ENCODE measurements at regions not wholly inside any gene's neighbourhood (a gene's known extent, or its start where the extent isn't known, plus 50 kb on each side); places are given as distances from the start of the nearest gene placed in this dataset.

DNA sequence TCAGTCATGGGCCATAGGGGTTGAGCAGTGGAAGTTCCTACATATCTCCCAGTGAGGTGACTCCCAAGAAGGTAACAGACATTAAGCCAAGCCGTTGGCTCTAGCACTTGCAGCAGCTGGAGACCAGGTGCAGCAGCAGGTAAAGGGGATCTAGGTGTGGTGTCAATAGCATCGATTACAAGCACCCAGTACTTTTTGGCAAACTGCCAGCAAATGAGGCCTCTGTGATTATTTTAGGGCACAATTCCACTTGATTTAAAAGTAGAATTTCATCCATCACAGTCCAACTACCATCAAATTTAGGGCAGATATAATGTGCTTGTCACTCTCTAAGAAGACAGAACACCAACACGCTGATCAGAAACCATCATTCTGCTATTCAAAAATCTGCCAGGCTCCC, 224.1 kb upstream of the EGLN3 start:
- H3K36me3 ChIP-seq (ENCODE audit: control insufficient read depth in 4 of 4, insufficient read depth in 4 of 4, low read length in 3 of 4): no peaks in the 10 kb centered on the region
- no peak overlapping the region for H3K27ac ChIP-seq (ENCODE audit: insufficient read depth in 1 of 2, low read depth in 1 of 2, low read length in 2 of 2, poor library complexity in 1 of 2, severe bottlenecking in 2 of 2)
- peaks cover 0 to 7% (median 0%) of the 10 kb centered on the region in 5 experiments for H3K27me3 ChIP-seq (replicated peaks in 2 of 5; ENCODE audit: control insufficient read depth in 4 of 5, insufficient read depth in 5 of 5, low read length in 4 of 5)
- peaks cover 0 to 13% (median 8%) of the 10 kb centered on the region in 4 experiments for H3K4me1 ChIP-seq (ENCODE audit: control extremely low read depth in 1 of 4, control insufficient read depth in 4 of 4, insufficient read depth in 4 of 4, low read length in 3 of 4)
- ChIA-PET CTCF (no interaction called here), POLR2A (no interaction called here)
- no peak overlapping the region for H3K4me3 ChIP-seq (ENCODE audit: control insufficient read depth in 1 of 7, extremely low read depth in 1 of 7, insufficient read depth in 4 of 7, low read depth in 2 of 7, low read length in 6 of 7)
- no peak for DNase-seq
- H3K9me3 ChIP-seq (ENCODE audit: control extremely low read depth in 1 of 5, control insufficient read depth in 4 of 5, insufficient read depth in 2 of 5, low read depth in 1 of 5, low read length in 4 of 5): no peaks in the 10 kb centered on the region
- 95% methylated on average over 2 of the region's 3 CpGs for WGBS (ENCODE audit: insufficient coverage)

- no peaks in the 10 kb centered on the region for H3K36me3 ChIP-seq (ENCODE audit: control insufficient read depth in 4 of 4, insufficient read depth in 4 of 4, low read length in 3 of 4)
- ChIA-PET POLR2A (no interaction called here), CTCF (no interaction called here)
- no peak overlapping the region for H3K27ac ChIP-seq (ENCODE audit: insufficient read depth in 1 of 2, low read depth in 1 of 2, low read length in 2 of 2, poor library complexity in 1 of 2, severe bottlenecking in 2 of 2)
- peaks cover 0 to 9% (median 6%) of the 10 kb centered on the region in 4 experiments for H3K4me1 ChIP-seq (ENCODE audit: control extremely low read depth in 1 of 4, control insufficient read depth in 4 of 4, insufficient read depth in 4 of 4, low read length in 3 of 4)
- no peak overlapping the region for H3K4me3 ChIP-seq (ENCODE audit: control insufficient read depth in 1 of 7, extremely low read depth in 1 of 7, insufficient read depth in 4 of 7, low read depth in 2 of 7, low read length in 6 of 7)
- no peak for DNase-seq
- H3K9me3 ChIP-seq (ENCODE audit: control extremely low read depth in 1 of 5, control insufficient read depth in 4 of 5, insufficient read depth in 2 of 5, low read depth in 1 of 5, low read length in 4 of 5): no peaks in the 10 kb centered on the region
- WGBS (ENCODE audit: insufficient coverage): 100% methylated on average over 3 of the region's 3 CpGs
- H3K27me3 ChIP-seq (replicated peaks in 2 of 5; ENCODE audit: control insufficient read depth in 4 of 5, insufficient read depth in 5 of 5, low read length in 4 of 5): peaks cover 0 to 7% (median 0%) of the 10 kb centered on the region in 5 experiments
These were observed 223.0 kb upstream of the EGLN3 start for GRCh38 chr14:34173916-34174315.

DNA sequence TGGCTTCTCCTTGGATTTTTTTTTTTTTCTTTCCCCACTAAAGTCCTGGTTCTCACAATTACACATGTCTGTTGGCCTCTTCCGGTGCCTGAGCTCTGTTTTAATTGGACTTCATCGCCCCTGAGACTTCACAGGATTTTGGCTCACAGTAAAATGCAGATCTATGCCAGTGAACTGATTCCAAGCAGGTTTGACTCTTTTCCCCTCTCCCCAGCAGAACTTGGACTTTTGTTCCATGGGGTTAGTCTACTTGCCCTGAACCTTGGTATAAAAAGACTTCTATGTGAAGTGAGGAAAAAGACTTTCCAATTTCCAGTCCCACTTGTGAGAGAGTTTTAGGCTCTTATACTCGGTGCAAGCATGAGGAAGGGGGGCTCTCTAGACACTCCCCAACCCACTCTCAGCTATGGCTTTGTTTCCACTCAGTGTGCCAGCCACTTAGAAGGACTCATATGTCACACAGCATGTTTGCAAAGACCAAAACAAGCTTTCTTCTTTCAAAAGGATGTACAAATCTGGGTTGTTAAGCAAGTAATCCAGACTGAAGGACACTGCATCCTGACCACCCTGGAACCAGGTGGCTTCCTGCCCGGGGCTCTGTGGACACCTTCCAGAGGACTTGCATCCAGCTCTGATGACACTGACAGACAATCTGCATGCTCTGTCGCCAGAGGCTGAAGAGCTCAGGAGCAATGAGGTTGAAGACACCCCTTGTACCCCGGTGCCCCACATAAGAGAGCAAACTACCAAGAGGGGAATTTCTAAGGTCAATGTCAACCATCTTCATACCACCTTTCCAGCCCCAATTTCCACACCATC, 221.9 kb upstream of the EGLN3 start:
- CTCF ChIA-PET: interaction anchor here (0.6 kb wide), 1 partner anchor 145 kb away, joined by 4 read pairs; no protein-coding TSS in a partner anchor
- Histone ChIP-seq H3K4me1 (ENCODE audit: control extremely low read depth in 1 of 4, control insufficient read depth in 4 of 4, insufficient read depth in 4 of 4, low read length in 3 of 4) (peaks cover 0 to 8% (median 6%) of the 10 kb centered on the region in 4 experiments), H3K9me3 (ENCODE audit: control extremely low read depth in 1 of 5, control insufficient read depth in 4 of 5, insufficient read depth in 2 of 5, low read depth in 1 of 5, low read length in 4 of 5) (no peaks in the 10 kb centered on the region), H3K4me3 (ENCODE audit: control insufficient read depth in 1 of 7, extremely low read depth in 1 of 7, insufficient read depth in 4 of 7, low read depth in 2 of 7, low read length in 6 of 7) (no peak overlapping the region), H3K27me3 (replicated peaks in 2 of 5; ENCODE audit: control insufficient read depth in 4 of 5, insufficient read depth in 5 of 5, low read length in 4 of 5) (peaks cover 0 to 7% (median 0%) of the 10 kb centered on the region in 5 experiments), H3K27ac (ENCODE audit: insufficient read depth in 1 of 2, low read depth in 1 of 2, low read length in 2 of 2, poor library complexity in 1 of 2, severe bottlenecking in 2 of 2) (no peak overlapping the region), H3K36me3 (ENCODE audit: control insufficient read depth in 4 of 4, insufficient read depth in 4 of 4, low read length in 3 of 4) (no peaks in the 10 kb centered on the region)
- 96% methylated on average over 5 of the region's 6 CpGs for WGBS (ENCODE audit: insufficient coverage)
- POLR2A ChIA-PET: no interaction called here
- DNase-seq: no peak

GRCh38 chr14:34172173-34172451, 221.2 kb upstream of the EGLN3 start:
- no CpG with 5 or more reads among the region's 1 CpG for WGBS (ENCODE audit: insufficient coverage)
- H3K4me1 ChIP-seq (ENCODE audit: control extremely low read depth in 1 of 4, control insufficient read depth in 4 of 4, insufficient read depth in 4 of 4, low read length in 3 of 4): peaks cover 0 to 7% (median 2%) of the 10 kb centered on the region in 4 experiments
- CTCF ChIA-PET: interaction anchor here (0.6 kb wide), 1 partner anchor 145 kb away, joined by 4 read pairs; no protein-coding TSS in a partner anchor

GRCh38 chr14:34171431-34172172, 220.7 kb upstream of the EGLN3 start:
- ChIA-PET POLR2A (no interaction called here), CTCF (interaction anchor here (0.6 kb wide), 1 partner anchor 146 kb away, joined by 4 read pairs; no protein-coding TSS in a partner anchor)
- Histone ChIP-seq H3K4me3 (ENCODE audit: control insufficient read depth in 1 of 7, extremely low read depth in 1 of 7, insufficient read depth in 4 of 7, low read depth in 2 of 7, low read length in 6 of 7) (no peak overlapping the region), H3K27ac (ENCODE audit: insufficient read depth in 1 of 2, low read depth in 1 of 2, low read length in 2 of 2, poor library complexity in 1 of 2, severe bottlenecking in 2 of 2) (no peak overlapping the region), H3K27me3 (replicated peaks in 2 of 5; ENCODE audit: control insufficient read depth in 4 of 5, insufficient read depth in 5 of 5, low read length in 4 of 5) (peaks cover 0 to 7% (median 0%) of the 10 kb centered on the region in 5 experiments), H3K36me3 (ENCODE audit: control insufficient read depth in 4 of 4, insufficient read depth in 4 of 4, low read length in 3 of 4) (no peaks in the 10 kb centered on the region), H3K9me3 (ENCODE audit: control extremely low read depth in 1 of 5, control insufficient read depth in 4 of 5, insufficient read depth in 2 of 5, low read depth in 1 of 5, low read length in 4 of 5) (no peaks in the 10 kb centered on the region), H3K4me1 (ENCODE audit: control extremely low read depth in 1 of 4, control insufficient read depth in 4 of 4, insufficient read depth in 4 of 4, low read length in 3 of 4) (peaks cover under 1 to 8% (median 3%) of the 10 kb centered on the region in 4 experiments)
- no peak for DNase-seq
- 94% methylated on average over 6 of the region's 8 CpGs for WGBS (ENCODE audit: insufficient coverage)

More at GRCh38 chr14:34172173-34172451, 221.2 kb upstream of the EGLN3 start:
- no peak for DNase-seq
- H3K27me3 ChIP-seq (replicated peaks in 2 of 5; ENCODE audit: control insufficient read depth in 4 of 5, insufficient read depth in 5 of 5, low read length in 4 of 5): peaks cover 0 to 7% (median 0%) of the 10 kb centered on the region in 5 experiments
- no peak overlapping the region for H3K4me3 ChIP-seq (ENCODE audit: control insufficient read depth in 1 of 7, extremely low read depth in 1 of 7, insufficient read depth in 4 of 7, low read depth in 2 of 7, low read length in 6 of 7)
- no peaks in the 10 kb centered on the region for H3K9me3 ChIP-seq (ENCODE audit: control extremely low read depth in 1 of 5, control insufficient read depth in 4 of 5, insufficient read depth in 2 of 5, low read depth in 1 of 5, low read length in 4 of 5)
- no peaks in the 10 kb centered on the region for H3K36me3 ChIP-seq (ENCODE audit: control insufficient read depth in 4 of 4, insufficient read depth in 4 of 4, low read length in 3 of 4)
- no peak overlapping the region for H3K27ac ChIP-seq (ENCODE audit: insufficient read depth in 1 of 2, low read depth in 1 of 2, low read length in 2 of 2, poor library complexity in 1 of 2, severe bottlenecking in 2 of 2)
- POLR2A ChIA-PET: no interaction called here

DNA sequence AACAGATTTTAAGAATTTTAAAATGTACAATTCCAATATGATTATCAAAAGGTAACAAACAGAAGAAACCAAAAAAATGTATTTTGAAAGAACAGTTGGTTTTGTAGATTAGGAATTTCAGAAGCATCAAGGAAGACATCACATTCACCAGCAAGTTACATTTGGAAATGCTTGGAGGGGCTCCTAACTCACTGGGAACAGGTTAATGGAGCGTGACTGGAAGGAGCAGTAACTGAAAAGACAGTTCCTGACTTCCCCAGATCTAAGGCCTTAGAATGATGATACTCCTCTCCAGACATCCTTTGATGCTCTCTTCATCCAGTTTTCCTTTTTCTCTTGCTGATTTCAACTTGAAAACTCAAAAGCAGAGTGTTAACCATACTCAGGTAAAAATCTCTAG, 220.0 kb upstream of the EGLN3 start:
- Histone ChIP-seq H3K4me3 (ENCODE audit: control insufficient read depth in 1 of 7, extremely low read depth in 1 of 7, insufficient read depth in 4 of 7, low read depth in 2 of 7, low read length in 6 of 7) (no peak overlapping the region), H3K27me3 (replicated peaks in 2 of 5; ENCODE audit: control insufficient read depth in 4 of 5, insufficient read depth in 5 of 5, low read length in 4 of 5) (peaks cover 0 to 7% (median 0%) of the 10 kb centered on the region in 5 experiments), H3K4me1 (ENCODE audit: control extremely low read depth in 1 of 4, control insufficient read depth in 4 of 4, insufficient read depth in 4 of 4, low read length in 3 of 4) (peaks cover 8 to 13% (median 9%) of the 10 kb centered on the region in 4 experiments), H3K9me3 (ENCODE audit: control extremely low read depth in 1 of 5, control insufficient read depth in 4 of 5, insufficient read depth in 2 of 5, low read depth in 1 of 5, low read length in 4 of 5) (no peaks in the 10 kb centered on the region), H3K27ac (ENCODE audit: insufficient read depth in 1 of 2, low read depth in 1 of 2, low read length in 2 of 2, poor library complexity in 1 of 2, severe bottlenecking in 2 of 2) (no peak overlapping the region), H3K36me3 (ENCODE audit: control insufficient read depth in 4 of 4, insufficient read depth in 4 of 4, low read length in 3 of 4) (no peaks in the 10 kb centered on the region)
- POLR2A ChIA-PET: no interaction called here
- DNase-seq: no peak
- WGBS (ENCODE audit: insufficient coverage): 100% methylated on average over 1 of the region's 1 CpG
- CTCF ChIA-PET: no interaction called here

DNA sequence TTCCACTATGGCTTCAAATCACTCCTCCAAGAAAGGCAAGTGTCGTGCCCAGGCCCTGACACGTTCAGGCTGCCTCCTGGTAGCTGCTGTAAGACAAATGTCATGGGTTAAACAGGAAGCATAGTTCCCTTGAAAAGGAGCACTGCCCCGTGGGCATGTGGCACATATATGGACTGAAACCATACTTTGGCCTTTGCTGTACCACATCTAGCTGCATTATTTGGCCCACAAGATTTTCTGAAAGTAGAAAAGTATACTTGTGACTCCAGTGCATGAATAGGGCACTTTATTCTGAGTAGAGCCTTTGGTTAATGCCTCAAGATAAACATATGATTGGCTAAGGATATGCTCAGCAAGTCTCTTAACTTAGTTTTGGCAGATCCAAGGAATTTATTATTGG, 218.7 kb upstream of the EGLN3 start:
- WGBS (ENCODE audit: insufficient coverage): 80% methylated on average over 2 of the region's 3 CpGs
- POLR2A ChIA-PET: no interaction called here
- no peaks in the 10 kb centered on the region for H3K36me3 ChIP-seq (ENCODE audit: control insufficient read depth in 4 of 4, insufficient read depth in 4 of 4, low read length in 3 of 4)

More for the DNA sequence above, 218.7 kb upstream of the EGLN3 start:
- DNase-seq: no peak
- CTCF ChIA-PET: no interaction called here
- Histone ChIP-seq H3K9me3 (ENCODE audit: control extremely low read depth in 1 of 5, control insufficient read depth in 4 of 5, insufficient read depth in 2 of 5, low read depth in 1 of 5, low read length in 4 of 5) (no peaks in the 10 kb centered on the region), H3K4me1 (ENCODE audit: control extremely low read depth in 1 of 4, control insufficient read depth in 4 of 4, insufficient read depth in 4 of 4, low read length in 3 of 4) (peaks cover 6 to 13% (median 11%) of the 10 kb centered on the region in 4 experiments), H3K4me3 (ENCODE audit: control insufficient read depth in 1 of 7, extremely low read depth in 1 of 7, insufficient read depth in 4 of 7, low read depth in 2 of 7, low read length in 6 of 7) (no peak overlapping the region), H3K27me3 (replicated peaks in 2 of 5; ENCODE audit: control insufficient read depth in 4 of 5, insufficient read depth in 5 of 5, low read length in 4 of 5) (peaks cover 0 to 7% (median 0%) of the 10 kb centered on the region in 5 experiments), H3K27ac (ENCODE audit: insufficient read depth in 1 of 2, low read depth in 1 of 2, low read length in 2 of 2, poor library complexity in 1 of 2, severe bottlenecking in 2 of 2) (no peak overlapping the region)

All from common myeloid progenitor, CD34-positive (primary cell).